ENCODE measurements at regions not wholly inside any gene's neighbourhood (a gene's known extent, or its start where the extent isn't known, plus 50 kb on each side); places are given as distances from the start of the nearest gene placed in this dataset.
"Not testable (repeated sequence)": the region's sequence is repeated elsewhere in the genome, so short reads cannot be mapped to it uniquely, and the experiment has no call there.

DNA sequence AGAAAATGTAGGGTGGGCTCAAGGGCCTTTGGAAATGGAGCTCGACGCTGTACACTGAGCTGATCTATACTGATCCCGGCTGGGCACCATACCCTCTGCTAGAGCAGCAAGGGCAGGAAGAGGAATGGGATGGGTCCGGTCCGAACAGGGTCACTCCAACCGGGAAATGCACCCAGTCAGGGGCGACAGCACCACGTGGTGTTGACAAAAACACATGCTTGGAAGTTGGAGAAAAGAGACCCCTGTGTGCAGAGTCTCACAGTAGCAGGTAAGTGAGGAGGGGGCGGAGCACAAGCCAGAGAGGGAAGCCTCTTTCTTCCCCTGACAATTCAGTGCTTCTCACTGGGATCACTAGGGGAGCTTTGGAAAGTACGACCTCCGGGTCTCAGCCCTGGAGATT lies 84.1 kb upstream of the ASB18 start:
- DNase-seq = no peak

DNA sequence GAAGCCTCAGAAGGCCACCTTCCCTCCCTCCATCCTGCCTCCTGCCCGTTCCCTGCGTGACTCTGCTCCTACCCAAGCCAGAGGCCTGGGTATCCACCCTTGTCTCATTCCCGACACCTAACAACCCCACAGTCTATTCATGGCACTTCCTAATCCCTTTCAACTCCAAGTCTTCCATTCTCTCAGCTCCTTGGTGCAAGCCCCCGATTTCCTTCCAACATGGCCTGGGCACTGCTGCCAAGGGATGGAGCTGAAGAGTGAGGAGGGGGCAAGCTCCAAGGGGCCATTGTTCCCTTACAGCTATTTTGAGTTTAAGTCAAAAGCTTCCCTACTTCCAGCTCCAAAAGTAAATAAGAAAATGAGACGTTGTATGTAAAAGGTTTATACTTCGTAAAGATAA lies 84.8 kb upstream of the ASB18 start:
- no peak for DNase-seq

DNA sequence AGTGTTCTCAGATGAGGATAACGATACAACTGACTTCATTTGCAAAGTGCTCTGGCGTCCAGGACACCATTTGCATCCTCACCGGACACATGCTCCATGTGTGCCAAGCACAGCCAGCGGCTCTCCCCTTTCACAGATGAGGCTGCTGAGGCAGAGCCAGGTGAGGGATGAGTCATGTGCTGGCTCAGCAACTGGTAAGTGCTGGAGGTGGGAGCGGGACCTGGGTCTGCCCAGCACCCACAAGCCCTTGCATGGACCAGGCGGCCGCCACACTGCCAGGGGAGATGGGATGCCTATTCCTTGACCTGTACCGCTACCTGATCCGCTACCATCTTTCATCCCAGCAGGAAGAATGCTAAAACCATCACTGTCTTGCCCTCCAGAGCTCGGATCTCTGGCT lies 86.2 kb upstream of the ASB18 start:
- DNase-seq = no peak

DNA sequence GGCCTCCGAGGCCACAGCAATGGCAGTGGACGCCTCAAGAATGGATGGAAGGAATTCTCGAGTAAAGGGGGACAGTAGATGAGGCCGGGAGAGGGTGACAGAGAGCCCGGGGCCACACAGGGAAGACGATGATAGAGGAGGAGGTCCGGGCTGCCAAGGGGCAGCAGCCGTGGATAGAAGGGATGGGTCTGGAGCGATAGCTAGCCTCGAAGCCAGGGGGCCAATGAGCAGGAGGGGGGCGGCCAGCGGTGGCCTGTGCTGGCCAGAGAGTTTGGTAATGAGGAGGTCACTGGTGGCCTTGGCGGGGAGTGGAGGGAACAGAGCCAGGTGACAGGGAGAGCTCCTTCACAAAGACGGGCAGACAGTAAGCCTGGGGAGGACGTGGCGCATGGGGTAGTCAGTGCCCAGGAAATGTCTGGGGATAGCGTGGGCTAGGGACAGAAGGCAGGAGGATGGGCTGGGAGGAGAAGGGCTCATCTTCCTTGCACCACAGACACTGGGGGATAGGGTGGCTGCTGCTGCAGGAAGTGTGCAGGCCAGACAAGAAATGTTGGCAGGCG lies 87.8 kb upstream of the ASB18 start:
- DNase-seq = no peak

DNA sequence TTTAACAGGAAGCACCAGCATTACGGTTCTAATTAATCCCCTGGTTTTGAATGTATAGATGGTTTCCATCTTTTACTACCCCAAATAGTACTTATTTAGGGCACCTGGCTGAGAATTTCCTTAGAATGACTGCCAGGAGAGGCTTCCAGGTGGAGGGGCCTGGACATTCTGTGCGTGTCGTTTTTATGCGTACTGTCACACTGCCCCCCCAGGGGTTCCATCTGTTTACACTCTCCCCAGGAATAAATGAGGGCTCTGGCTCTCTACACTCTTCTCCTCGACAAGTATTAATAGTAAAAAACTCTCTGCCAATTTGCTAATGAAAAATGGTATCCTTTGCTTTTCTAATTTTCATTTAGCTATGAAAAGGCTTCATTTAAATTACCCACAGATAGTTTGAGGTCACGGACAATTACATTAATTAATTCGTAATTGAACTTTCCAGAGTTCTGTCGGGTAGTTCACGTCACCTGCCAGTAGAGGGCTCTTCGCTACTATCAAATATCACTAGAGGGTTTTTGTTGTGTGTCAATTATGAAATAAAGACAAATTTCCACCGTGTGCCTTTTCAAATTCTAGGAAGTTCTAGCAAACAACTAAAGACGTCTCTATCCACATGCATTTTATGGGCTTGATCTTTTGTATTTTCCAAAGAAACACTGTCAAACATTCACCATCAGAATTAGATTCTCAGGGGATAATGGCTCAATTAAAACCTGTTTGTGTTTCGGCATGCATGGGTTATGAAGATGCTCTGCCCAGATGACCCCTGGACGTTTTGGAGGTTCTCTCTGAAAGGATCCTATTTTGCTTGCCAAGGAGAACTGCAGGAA lies 88.8 kb upstream of the ASB18 start:
- peak; percentile 38 for DNase-seq

DNA sequence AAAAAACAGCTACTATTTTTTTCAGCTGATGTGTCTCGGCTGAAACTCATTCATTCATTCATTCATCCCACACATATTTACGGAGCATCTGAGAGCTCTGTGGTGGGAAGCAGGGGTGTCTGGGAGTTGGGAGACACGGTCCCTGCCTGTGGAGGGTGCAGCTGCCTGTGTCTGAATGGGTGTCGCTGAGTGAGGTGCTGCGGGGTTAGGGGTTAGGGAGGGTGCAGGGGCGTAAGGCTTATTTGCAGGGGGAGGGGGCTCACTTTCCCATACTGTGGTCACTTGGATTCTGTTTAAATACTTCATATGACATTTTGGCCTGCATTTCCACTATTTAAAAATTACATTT lies 89.4 kb upstream of the ASB18 start:
- DNase-seq = no peak

DNA sequence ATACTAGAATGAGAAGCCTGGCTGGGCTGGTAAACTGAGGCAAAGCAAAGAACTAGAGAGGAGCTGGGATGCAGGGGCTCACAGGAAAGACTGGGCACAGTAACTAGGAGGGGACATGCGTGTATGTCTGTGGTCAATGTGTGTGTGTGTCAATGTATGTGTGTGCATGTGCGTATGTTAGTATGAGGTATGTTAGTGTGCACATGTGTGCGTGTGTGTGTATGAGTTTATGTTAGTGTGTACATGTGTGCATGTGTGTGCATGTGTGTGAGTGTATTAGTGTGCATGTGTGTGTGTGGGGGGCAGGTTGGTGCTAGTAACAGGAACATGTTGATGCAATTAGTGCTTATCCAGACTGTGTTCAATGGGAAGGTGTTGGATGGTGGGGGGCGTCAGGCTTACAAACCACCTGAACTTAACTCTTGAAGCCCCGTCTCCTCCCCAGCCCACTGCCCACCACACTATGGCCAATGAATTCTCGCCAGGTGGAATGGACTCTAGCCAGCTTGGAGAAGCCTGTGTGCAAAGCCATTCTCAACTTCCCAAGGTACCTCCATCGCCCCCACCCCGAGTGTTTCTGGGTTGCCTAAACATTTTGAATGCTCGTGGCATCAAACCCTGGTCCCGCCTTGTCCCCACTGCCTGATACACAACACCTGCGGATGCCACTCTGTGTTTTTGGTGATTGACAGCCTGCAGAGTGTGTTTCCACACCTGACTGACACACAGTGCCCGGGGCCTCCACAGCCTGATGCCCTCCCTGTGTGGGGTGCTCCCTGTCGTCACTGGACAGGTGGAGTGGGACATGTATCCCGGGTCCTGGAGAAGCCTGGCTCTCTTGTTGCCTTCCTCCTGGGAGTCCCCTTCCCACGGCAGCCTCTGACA lies 90.1 kb upstream of the ASB18 start:
- no peak for DNase-seq

DNA sequence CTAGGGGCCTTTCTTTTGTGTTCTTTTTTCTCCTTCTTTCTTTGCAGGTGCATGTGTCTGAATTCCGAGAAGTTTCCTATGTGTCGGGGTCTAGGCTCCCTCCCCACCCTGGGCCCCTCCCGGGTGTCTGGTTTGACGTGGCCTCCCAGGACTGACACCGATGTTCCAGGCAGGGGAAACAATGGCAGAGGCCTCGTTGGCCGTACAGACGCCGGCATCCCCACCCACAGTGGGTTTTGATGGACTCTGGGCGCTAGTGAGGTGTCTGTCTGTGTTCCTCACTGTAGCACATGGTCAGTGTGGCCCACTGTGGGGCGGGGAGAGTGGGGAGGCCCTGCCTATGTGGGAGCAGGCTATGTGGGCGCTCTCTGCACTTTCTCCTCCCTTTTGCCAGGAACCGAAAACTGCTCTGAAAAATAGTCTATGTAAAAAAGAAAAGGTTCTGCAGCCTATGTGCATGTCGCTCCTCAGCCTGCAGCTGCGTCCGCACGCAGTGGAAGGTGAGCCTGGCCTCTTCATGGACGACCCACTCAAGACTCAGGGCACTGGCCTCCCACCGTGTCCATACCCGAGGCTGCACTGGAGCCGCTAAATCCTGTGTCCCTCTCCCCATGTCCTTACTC lies 90.9 kb upstream of the ASB18 start:
- DNase-seq = no peak

DNA sequence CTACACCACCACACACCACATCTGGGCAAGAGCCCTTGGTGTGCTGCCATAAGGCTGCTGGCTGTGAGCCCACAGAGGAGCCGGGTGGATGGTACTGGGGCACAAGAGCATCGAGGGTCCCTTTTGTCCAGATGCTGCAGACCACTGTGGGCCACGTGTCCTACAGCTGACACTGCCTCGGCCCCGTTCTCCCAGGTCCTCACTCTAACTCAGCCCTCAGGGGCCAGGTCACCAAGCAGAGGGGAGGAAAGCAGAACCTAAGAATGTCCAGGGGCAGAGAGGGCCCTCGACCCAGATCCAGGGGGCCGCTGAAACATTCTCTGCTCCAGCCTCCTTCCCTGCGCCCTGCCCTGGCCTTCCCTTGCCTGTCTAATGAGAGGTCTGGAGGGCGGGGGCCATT lies 91.7 kb upstream of the ASB18 start:
- DNase-seq = no peak

DNA sequence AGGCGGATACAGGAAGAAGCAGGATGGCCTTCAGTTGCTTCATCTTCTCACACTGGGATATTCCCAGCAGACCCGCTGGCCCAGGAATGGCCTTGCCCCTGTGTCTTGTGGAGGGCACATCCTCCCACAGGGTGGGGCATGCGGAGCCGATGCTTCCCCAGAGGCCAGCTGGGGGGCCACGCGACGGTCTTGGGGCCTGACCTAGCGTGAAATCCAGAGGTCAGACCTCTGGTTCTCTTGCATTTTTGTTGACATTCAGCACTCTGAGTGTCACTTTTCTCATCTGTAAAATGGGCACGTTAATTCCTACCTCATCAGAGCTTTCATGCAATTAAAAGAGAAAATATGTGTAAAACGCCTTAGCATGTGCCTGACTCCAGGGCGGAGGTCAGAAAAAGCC lies 92.1 kb upstream of the ASB18 start:
- DNase-seq = not testable (repeated sequence)

DNA sequence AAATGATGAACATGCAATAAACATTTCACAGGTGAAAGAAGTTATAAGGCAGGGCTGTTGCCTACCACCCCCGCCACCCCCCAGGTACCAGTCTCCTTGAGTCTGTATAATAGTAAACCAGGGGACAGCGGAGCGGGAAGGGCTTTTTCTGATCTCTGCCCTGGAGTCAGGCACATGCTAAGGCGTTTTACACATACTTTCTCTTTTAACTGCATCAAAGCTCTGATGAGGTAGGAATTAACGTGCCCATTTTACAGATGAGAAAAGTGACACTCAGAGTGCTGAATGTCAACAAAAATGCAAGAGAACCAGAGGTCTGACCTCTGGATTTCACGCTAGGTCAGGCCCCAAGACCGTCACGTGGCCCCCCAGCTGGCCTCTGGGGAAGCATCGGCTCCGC lies 94.3 kb upstream of the ASB18 start:
- not testable (repeated sequence) for DNase-seq

DNA sequence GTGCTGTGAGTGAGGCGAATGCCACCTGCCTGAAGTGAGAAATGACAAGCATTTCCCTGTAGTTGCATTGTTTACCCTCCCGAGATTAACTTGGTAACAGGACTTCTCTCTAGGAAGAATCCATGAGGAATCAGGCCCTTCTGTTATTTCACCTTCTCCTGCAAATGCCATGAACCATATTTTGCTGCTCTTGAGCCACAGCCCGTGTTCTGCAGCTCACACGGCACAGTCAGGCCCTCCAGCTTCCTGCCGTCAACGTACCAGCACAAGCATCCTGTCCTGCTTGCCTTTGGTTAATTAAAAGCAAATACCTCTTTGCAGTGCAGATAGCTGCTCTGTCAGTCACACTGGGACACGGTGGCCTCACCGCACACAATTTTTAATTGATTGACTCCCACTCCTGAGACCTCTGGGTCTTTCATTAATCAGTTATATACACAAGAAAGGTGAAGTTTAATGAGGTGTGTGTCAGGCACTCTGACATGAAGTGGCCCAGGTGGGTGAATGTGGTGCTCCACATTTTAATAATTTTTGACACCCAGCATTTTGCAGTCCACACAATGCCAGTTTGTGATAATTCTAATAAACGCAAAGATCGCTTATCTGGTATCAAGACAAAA lies 95.3 kb upstream of the ASB18 start:
- DNase-seq = no peak

DNA sequence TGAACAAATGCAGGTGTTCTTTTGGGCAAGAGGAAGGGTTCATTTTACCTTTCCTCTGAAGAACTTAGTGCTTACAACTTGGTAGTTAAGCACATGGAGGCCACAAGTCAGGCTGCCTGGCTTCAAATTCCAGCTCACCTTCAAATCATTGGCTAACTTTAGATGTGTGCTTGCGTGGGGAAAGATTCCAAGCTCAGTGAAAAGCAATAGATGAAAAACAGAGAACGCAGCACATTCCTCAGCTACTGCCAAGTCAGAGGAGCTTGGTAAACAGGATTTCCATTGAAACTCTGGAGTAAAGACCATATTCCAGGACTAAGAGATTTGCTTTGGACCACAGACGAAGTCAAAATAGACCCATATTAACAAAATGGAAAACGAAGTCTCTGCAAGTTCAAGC lies 96.3 kb upstream of the ASB18 start:
- DNase-seq = no peak

DNA sequence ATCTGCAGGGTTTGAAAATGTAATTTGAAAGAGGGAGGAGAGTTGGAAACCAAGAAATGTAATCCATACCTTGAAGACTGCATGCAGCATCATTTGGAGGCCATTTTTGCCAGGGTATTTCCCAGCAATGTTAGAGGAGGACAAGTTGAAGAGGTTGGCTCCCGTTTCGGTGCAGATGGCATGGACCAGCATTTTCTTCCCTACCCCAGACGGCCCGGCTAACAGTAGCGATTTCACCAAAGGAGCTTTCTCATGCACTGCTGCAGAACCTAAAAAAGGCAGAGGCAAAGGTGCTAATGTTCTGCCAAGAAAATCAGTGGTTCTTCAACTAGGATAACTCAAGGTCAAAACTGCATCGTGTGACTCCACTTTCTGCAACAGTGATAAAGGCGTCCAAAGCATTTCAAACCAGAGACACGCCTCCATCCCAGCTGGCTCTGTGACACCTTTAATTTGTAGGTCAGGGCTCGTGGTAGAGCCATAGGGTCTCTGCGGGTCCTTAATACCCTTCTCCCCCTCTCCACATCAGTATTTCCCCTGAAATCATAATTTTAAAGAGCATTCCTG lies 99.6 kb upstream of the ASB18 start:
- no peak for DNase-seq

DNA sequence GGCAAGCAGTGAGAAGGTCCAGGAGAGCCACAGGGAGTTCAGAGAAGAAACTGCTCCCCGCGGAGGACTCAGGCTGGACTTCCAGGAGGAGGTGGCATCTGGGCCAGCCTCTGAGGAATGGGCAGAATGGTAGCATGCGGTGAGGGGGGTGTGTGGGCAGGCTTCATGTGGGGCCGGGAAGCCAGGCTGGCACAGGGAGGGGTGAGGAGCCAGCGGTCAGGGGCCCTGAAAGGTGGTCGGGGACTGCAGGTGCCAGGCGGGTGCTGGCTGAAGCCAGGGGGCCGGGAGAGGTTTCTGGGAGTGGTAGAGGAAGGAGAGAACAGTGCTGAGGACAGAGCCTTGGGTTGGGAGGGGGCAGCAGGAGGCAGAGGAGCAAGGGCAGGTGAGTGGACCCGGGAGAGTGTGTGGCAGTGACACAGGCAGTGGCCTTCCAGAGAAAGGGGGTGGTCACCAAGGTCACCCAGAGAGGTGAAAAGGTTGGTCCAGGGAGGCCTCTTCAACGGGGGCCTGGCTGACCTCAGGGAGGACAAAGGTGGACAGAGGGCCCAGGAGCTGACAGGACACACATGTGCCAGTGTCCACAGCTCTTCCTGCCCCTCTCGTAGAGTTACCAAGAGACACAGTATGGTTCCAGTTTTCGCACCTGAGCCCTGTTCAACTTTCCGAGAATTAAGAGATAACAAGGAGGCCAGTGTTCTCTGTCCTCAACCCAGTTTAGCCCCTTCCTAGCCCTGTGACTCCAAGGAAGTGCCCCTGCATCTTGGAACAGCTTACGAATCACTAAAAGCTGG lies 101.2 kb upstream of the ASB18 start:
- no peak for DNase-seq

DNA sequence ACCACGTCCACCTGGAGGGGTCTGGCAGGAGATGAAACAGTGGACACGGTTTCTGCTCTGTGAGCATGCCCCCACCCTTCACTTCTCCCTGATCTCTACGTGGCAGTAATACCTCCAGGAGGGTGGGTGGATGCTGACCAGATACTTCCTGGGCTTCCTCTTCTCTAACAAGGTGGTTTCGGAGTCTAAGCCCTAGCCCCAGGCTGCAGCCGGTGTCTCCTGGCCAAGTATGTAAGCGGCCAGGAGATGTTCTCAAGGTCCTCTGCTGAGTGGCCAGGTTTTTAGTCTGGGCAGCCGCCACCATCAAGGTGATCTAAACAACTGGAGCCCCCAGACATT lies 101.8 kb upstream of the ASB18 start:
- peak; percentile 38 for DNase-seq

DNA sequence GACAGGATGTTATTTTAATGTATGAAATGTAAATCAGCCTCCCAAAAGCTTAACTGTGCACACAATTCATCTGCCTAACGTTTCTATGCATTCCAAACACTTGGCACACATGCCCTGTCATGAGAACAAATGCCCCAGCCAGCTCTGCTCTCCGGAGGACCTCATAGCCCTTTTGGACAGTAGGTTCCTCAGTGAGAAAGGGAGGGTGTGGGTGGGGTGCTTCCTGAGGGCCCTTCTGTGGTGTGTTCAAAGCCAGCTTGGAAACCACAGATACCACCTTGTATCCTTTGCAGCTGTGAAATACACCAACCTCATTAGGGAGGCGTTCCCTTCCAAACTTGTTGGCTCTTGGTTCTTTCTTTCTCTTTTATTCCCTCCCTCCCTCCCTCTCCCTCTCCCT lies 102.2 kb upstream of the ASB18 start:
- peak; percentile 50 for DNase-seq

DNA sequence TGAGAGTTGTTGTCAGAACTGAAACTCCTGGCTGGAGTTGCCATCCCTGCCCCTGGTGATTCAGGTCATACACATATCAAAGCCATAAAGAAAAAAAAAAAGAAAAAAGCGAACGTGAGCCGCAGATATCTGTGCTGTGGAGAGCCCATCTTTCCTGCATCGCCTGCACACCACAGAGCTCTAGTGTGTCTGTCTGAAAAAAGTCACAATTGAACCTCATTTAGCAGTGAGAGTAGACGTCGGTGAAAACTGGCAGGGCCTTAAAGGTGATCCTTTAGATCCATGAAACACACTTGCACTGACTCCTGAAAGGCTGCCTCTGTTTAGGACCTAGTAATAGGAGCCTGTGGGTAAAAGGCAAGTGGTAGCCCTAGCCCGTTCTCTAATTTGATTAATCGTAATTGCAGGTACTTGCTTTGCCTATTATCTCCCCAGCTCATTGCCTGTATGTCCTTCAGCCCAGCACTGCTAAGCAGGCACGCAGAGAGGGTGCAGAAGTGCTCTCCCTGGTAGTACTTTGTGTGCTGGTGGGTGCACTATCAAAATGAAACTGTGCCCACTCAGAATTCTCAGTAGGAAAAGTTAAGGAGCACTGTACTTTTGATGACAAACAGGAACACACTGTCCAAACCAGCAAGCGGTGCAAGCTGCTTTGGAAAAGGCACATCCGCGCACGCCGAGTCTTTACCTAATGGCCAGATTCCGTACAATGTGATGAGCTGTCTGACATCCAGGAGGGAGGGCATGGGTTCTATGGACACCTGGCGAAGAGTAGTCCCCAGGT lies 103.5 kb upstream of the ASB18 start:
- no peak for DNase-seq

DNA sequence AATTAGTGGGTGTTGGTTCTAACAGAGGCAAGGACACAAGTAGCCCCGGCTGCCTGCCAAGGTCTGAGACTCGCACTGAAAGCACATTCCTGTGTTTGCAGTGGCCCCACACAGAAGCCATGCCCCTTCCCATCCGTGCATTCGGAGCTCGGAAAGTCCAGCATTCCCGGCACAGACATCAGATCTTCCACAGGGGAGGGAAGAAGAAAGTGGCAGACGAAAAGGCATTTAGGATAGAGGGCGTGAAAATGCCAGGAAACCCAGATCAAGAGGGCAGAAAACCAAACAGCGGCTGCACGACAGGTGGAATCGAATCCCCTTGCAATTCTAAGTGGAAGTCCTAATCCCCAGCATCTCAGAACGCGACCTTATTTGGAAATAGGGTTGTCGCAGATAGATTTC lies 105.5 kb upstream of the ASB18 start:
- DNase-seq = no peak

DNA sequence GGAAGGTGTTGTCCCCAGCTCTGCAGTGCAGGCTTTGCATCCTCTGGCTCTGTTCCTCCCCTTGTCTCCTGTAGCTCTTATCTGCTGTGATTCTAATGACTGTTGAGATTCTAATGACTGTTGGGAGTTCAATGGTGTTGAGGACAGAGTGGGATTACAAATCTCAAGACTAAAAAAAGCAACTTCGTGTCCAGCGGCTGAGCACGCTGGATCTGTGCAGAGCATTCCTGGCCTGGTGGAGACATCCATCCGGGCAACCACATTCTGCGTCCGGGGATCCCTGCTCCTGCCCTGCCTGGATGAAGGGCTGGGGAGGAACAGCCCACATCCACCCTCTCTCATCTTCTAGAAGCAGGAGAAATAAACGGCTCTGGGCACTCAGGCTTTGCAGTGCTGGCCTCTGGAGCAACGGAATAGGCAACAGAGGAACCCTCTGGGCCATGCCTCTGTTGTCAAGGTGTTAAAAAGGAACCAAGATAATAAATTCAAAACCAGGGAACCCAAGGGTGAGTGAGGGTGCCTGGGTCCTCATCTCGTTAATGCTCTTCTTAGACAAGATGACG lies 106.7 kb upstream of the ASB18 start:
- no peak for DNase-seq

DNA sequence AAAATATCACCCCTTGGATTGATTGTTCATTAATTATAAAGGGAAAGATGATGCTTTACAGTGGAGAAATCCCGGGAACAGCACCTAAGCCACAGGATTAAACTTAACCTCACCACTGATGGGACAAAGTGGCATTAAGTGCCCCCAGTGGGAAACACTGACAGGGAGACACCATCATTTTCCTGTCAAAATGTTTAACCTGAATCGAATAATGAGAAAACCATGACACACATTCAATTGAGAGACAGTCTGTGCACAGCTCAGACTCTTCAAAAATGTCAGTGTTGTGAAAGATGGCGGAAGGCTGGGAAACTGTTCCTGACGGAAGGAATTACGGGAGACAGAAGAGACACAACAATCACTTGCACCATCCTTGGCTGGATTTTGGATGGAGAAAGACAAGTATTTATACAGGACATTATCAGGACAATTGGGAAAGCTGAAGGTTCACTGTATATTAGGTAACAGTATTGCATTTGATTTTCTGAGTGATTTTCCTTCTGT lies 111.8 kb upstream of the ASB18 start:
- DNase-seq = no peak
